MCF 10A (cell line): ENCODE measurements at regions not wholly inside any gene's neighbourhood (a gene's known extent, or its start where the extent isn't known, plus 50 kb on each side); places are given as distances from the start of the nearest gene placed in this dataset.
A peak's percentile ranks its signal among the peaks of the same experiment; 100 is the strongest.

Experiments
- BruUV-seq: library from RNA; stranded (reverse); fragments of 400-500 nt; replicated peaks from 2 replicates; lab custom pipeline; 2021; lab: Mats Ljungman, UMichigan
- CTCF ChIA-PET: fragments of 300-600 bp; sonication (Branson Sonifier 250); formaldehyde crosslinking; extraction: SDS; loops from one replicate; lab custom pipeline; 2021; ENCODE audit warnings: antibody characterized with exemption, inconsistent platforms; lab: Yijun Ruan, JAX
- POLR2A ChIA-PET: fragments of 300-600, 350-650 bp; sonication (Branson Sonifier 250); formaldehyde crosslinking; extraction: SDS; loops from one replicate; lab custom pipeline; 2020; ENCODE audit warnings: antibody characterized with exemption, inconsistent platforms; lab: Yijun Ruan, JAX
- DNase-seq: peaks from one replicate; pipeline ENCODE4 v3.0.0-alpha.2; 2018; ENCODE audit not compliant: unreplicated experiment
- H3K27ac Mint-ChIP-seq: one replicate; pipeline ENCODE4 v1.8.0; 2022; ENCODE audit warnings: mild to moderate bottlenecking, low read depth, mixed read lengths; ENCODE audit not compliant: unreplicated experiment
- H3K27me3 Mint-ChIP-seq: one replicate; pipeline ENCODE4 v1.8.0; 2022; ENCODE audit warnings: mixed read lengths; ENCODE audit not compliant: insufficient read depth, unreplicated experiment
- H3K36me3 Mint-ChIP-seq: one replicate; pipeline ENCODE4 v1.8.0; 2022; ENCODE audit warnings: mild to moderate bottlenecking, moderate library complexity, mixed read lengths; ENCODE audit not compliant: insufficient read depth, unreplicated experiment
- H3K4me1 Mint-ChIP-seq: one replicate; pipeline ENCODE4 v1.8.0; 2022; ENCODE audit warnings: mixed read lengths; ENCODE audit not compliant: insufficient read depth, unreplicated experiment
- H3K4me3 Mint-ChIP-seq: one replicate; pipeline ENCODE4 v1.8.0; 2022; ENCODE audit warnings: mild to moderate bottlenecking, moderate library complexity, mixed read lengths; ENCODE audit not compliant: unreplicated experiment
- H3K9me3 Mint-ChIP-seq: one replicate; pipeline ENCODE4 v1.8.0; 2022; ENCODE audit warnings: mixed read lengths; ENCODE audit not compliant: unreplicated experiment
- CTCF ChIP-seq: fragments of 200-600 bp; IDR thresholded peaks from one replicate; pipeline ENCODE4 v1.8.0; 2022; ENCODE audit warnings: antibody characterized with exemption, mild to moderate bottlenecking; ENCODE audit not compliant: unreplicated experiment
- intact Hi-C: fragments of 100-400 bp; cut with micrococcal nuclease; formaldehyde crosslinking; loops from 2 replicates; pipeline ENCODE4 v1.14.1; 2022

DNA sequence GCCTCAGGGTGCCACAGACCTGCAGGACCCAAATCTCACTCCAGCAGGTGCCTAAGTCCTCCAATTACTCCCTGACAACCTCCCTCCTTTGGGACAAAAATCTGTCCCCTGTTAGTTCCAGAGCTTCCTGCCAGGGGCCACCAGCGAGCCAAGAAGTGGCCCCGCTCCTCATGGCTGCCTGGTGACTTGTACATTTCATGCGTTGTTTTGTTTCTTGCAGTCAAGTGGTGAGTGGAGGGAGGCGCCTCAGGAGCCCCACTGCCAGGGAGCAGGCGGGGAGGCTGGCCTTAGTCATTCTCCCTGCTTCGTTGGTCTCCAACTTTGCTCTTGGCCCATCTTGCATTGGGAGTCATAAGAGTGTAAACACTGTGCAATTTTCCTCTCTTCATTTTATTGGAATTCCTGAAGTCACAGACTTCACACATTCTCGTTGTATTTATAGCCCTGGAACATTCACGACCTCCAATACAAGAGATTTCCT, 81.3 kb downstream of the KCNF1 start:
- Mint-ChIP-seq H3K9me3 (no peaks in the 10 kb centered on the region), H3K36me3 (no peaks in the 10 kb centered on the region), H3K27me3 (peaks cover 49% of the 10 kb centered on the region), H3K4me3 (no peak overlapping the region), H3K4me1 (no peaks in the 10 kb centered on the region), H3K27ac (no peak overlapping the region)
- intact Hi-C loops, result no loop called here
- no peak for DNase-seq
- BruUV-seq, result no TSS peak
- no peak for TF ChIP-seq CTCF
- ChIA-PET CTCF (interaction anchor here (1.0 kb wide), 1 partner anchor 30 kb away, joined by 4 read pairs; no protein-coding TSS in a partner anchor), POLR2A (no interaction called here)

- no TSS peak for BruUV-seq
- no peak for DNase-seq
- Mint-ChIP-seq H3K27me3 (peaks cover 49% of the 10 kb centered on the region), H3K9me3 (no peaks in the 10 kb centered on the region), H3K27ac (no peak overlapping the region), H3K4me1 (no peaks in the 10 kb centered on the region), H3K4me3 (no peak overlapping the region), H3K36me3 (no peaks in the 10 kb centered on the region)
- ChIA-PET POLR2A (no interaction called here), CTCF (interaction anchor here (0.6 kb wide), 1 partner anchor 160 kb away, joined by 5 read pairs; no protein-coding TSS in a partner anchor)
- no peak for TF ChIP-seq CTCF
- intact Hi-C loops, result no loop called here
These were observed 83.7 kb downstream of the KCNF1 start for GRCh38 chr2:10995366-10995970.

DNA sequence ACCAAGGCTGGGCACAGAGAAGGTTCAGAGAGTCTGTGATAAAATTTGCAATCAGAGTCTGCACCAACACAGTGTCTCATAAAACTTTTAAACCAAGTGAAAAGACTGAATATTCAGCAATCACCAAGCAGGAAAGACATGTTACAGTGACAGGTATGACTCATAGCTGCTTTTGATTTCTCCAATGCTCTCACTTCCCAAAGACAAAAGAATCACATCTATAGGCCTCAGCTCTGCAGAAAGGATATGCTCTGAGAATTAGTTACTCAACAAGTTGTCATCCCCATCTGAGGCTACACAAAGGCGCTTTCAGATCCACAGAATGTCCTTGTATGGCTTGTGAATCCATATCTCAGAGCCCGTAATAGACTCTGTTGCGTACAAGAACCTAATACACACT, 92.5 kb downstream of the KCNF1 start:
- H3K27ac Mint-ChIP-seq, result no peak overlapping the region
- H3K4me3 Mint-ChIP-seq, result no peak overlapping the region
- no peaks in the 10 kb centered on the region for H3K9me3 Mint-ChIP-seq
- peaks cover 13% of the 10 kb centered on the region for H3K27me3 Mint-ChIP-seq
- DNase-seq, result peak; percentile 38
- no peaks in the 10 kb centered on the region for H3K36me3 Mint-ChIP-seq
- TF ChIP-seq CTCF, result no peak
- CTCF ChIA-PET, result interaction anchor here (0.6 kb wide), 1 partner anchor 17 kb away, joined by 3 read pairs; no protein-coding TSS in a partner anchor
- POLR2A ChIA-PET, result interaction anchor here (0.6 to 0.7 kb wide), 2 partner anchors 84 to 605 kb away, joined by 3 read pairs; no protein-coding TSS in a partner anchor
- intact Hi-C loops, result no loop called here
- no TSS peak for BruUV-seq
- H3K4me1 Mint-ChIP-seq, result peaks cover 8% of the 10 kb centered on the region

GRCh38 chr2:11005032-11005431, 93.3 kb downstream of the KCNF1 start:
- BruUV-seq, result no TSS peak
- Mint-ChIP-seq H3K9me3 (no peaks in the 10 kb centered on the region), H3K4me3 (no peak overlapping the region), H3K27me3 (peaks cover 13% of the 10 kb centered on the region), H3K4me1 (peaks cover 8% of the 10 kb centered on the region), H3K36me3 (no peaks in the 10 kb centered on the region), H3K27ac (no peak overlapping the region)
- ChIA-PET CTCF (interaction anchor here (0.8 kb wide), 1 partner anchor 119 kb away, joined by 3 read pairs; no protein-coding TSS in a partner anchor), POLR2A (interaction anchor here (0.6 kb wide), 1 partner anchor 56 kb away, joined by 3 read pairs; no protein-coding TSS in a partner anchor)
- TF ChIP-seq CTCF, result no peak
- intact Hi-C loops, result no loop called here
- no peak for DNase-seq
